ENCODE measurements at regions not wholly inside any gene's neighbourhood (a gene's known extent, or its start where the extent isn't known, plus 50 kb on each side); places are given as distances from the start of the nearest gene placed in this dataset.
A peak's percentile ranks its signal among the peaks of the same experiment; 100 is the strongest.

GRCh38 chr12:103196467-103196866, 239.0 kb downstream of the ASCL1 start:
- DNase-seq = no peak

GRCh38 chr12:103197725-103198388, 240.4 kb downstream of the ASCL1 start:
- DNase-seq = no peak

GRCh38 chr12:103198499-103198898, 241.0 kb downstream of the ASCL1 start:
- DNase-seq = no peak

- no peak for DNase-seq
Measured at GRCh38 chr12:103205906-103206305, 248.4 kb downstream of the ASCL1 start.

GRCh38 chr12:103207936-103208335, 250.5 kb downstream of the ASCL1 start:
- peak; percentile 39 for DNase-seq

- DNase-seq = no peak
Measured at GRCh38 chr12:103241184-103241583, 254.6 kb downstream of the C12orf42 start.

GRCh38 chr12:103244596-103244995, 251.2 kb downstream of the C12orf42 start:
- DNase-seq = no peak

GRCh38 chr12:103247531-103247930, 248.2 kb downstream of the C12orf42 start:
- no peak for DNase-seq

- no peak for DNase-seq
Measured at GRCh38 chr12:103249607-103250006, 246.2 kb downstream of the C12orf42 start.

- DNase-seq = no peak
Measured at GRCh38 chr12:103250487-103250886, 245.3 kb downstream of the C12orf42 start.

Measured in retina (tissue), 1 donor.